ENCODE measurements at regions not wholly inside any gene's neighbourhood (a gene's known extent, or its start where the extent isn't known, plus 50 kb on each side); places are given as distances from the start of the nearest gene placed in this dataset.
A peak's percentile ranks its signal among the peaks of the same experiment; 100 is the strongest.

GRCh38 chr9:126556560-126557250 is 57.0 kb upstream of the LMX1B start:
- no peak for DNase-seq (ENCODE audit: low read depth in 2 of 2)

DNA sequence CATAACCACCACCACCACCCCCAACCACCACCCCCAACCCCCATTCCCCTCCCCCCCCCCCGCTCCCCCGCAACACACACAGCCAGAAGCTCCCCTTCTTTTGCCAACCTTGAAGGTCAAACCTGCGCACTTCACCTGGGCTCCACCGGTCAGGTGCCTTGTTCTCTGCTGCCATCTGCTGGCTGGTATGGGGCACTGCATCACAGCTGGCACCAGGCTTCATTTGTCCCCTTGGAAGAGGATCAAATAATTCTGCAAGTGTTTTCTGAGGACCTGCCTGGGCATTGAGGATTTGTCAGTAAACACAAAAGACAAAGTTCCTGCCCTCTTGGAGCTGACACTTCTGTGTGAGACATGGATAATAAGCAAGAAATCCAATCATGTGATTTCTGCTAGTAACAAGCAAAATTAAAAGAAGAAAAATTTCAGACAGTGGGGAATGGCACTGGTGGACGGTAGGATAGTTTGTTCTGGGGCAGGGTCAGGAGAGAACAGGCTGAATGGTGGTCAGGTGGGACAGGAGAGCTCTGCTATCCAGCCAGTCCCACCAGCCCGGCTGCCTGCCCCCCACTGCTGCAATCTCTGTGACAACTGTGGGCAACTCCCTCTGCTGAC is 55.6 kb upstream of the LMX1B start:
- peak; percentile 28 to 46 for DNase-seq (ENCODE audit: low read depth in 2 of 2)

DNA sequence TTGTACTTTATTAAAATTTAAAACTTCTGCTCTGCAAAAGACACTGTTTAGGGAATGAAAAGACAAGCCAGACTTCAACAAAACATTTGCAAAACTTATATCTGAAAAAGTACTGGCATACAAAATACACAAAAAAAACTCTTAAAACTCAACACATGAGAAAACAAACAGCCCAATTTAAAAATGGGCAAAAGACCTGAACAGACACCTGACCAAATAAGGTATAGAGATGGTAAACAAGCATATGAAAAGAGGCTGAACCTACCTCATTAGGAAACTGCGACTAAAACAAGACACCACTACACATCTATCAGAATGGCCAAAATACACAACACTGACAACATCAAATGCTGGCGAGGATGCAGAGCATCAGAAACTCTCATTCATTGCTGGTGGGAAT is 54.4 kb upstream of the LMX1B start:
- DNase-seq (ENCODE audit: low read depth in 2 of 2): no peak

DNA sequence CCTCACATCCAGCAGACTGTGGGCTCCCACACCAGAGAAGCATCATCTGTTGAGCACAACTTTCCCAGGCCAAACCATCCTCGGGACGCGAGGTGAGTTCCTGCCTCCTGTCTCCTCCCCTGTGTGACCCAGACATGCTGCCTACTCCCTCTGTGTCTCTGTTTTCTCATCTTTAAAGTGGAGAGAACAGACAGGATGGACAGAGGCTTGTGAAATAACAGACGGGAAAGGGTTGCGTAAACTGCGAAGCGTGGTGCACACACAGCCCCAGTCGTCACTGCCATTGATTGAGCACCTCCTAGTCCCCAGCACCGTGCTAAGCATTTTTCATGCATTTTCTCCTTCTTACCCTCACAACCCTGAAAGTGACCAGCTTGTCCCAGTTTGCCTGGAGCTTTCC is 52.1 kb upstream of the LMX1B start:
- DNase-seq (ENCODE audit: low read depth in 2 of 2): no peak

- no peak for DNase-seq (ENCODE audit: low read depth in 2 of 2)
These were observed 50.2 kb upstream of the LMX1B start for GRCh38 chr9:126563556-126563955.

Data from stimulated activated CD4-positive, alpha-beta T cell treated with anti-CD3 and anti-CD28 coated beads, Interleukin-15, amount 100 ng/mL, for 48 hours (primary cell).